Muscle of leg (tissue), 3 donors: ENCODE measurements at regions not wholly inside any gene's neighbourhood (a gene's known extent, or its start where the extent isn't known, plus 50 kb on each side); places are given as distances from the start of the nearest gene placed in this dataset.

Source experiments
- DNase-seq: peaks from one replicate; pipeline ENCODE4 v3.0.0; 2013
- H3K27ac ChIP-seq: one replicate; pipeline ENCODE4 v1.5.1; 2013; ENCODE audit warnings: mild to moderate bottlenecking, low read length, control low read depth
- H3K27me3 ChIP-seq: one replicate; pipeline ENCODE4 v1.6.1; 2013; ENCODE audit warnings: low read length; ENCODE audit not compliant: control insufficient read depth, insufficient read depth
- H3K36me3 ChIP-seq: one replicate; pipeline ENCODE4 v1.6.1; 2013; ENCODE audit warnings: low read length; ENCODE audit not compliant: control insufficient read depth, insufficient read depth
- H3K4me1 ChIP-seq: one replicate; pipeline ENCODE4 v1.6.1; 2013; ENCODE audit warnings: low read length; ENCODE audit not compliant: control insufficient read depth, insufficient read depth
- H3K4me3 ChIP-seq: one replicate; pipeline ENCODE4 v1.5.1; 2013; ENCODE audit warnings: low read length, control low read depth
- H3K9me3 ChIP-seq: replicated peaks from 2 replicates; pipeline ENCODE4 v1.6.1; 2013; ENCODE audit warnings: low read depth, low read length; ENCODE audit not compliant: control insufficient read depth
- WGBS: methylation state at CpG from one replicate; pipeline ENCODE4 v1.1.5; 2013; ENCODE audit warnings: missing lambda C conversion rate; ENCODE audit not compliant: insufficient coverage; 5-methylcytosine and 5-hydroxymethylcytosine counted together

DNA sequence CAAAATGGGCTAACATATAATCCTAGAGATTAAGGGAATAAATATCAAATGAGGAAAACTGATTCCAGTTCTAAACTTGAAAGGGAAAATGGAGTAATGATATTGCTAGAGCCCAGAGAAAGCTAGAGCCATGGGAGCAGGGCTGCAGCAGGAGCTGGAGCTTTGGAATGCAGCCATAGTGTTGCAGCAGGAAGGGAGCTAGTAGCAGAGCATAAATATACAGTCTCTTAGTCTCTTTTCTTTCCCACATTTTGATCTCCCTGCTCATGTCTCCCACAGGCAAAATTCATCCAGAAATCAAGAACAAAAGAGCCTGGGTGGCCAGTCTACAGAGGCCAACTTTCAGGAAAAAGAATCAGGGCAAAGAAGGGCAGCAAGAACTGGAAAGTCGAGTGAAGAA lies 253.7 kb downstream of the ATXN7L3B start:
- no peak overlapping the region for H3K27ac ChIP-seq
- DNase-seq = peak; percentile 3
- 0% methylated on average over 1 of the region's 1 CpG for WGBS
- no peak overlapping the region for H3K4me3 ChIP-seq
- no peaks in the 10 kb centered on the region for H3K27me3 ChIP-seq
- no peaks in the 10 kb centered on the region for H3K9me3 ChIP-seq
- H3K4me1 ChIP-seq = no peaks in the 10 kb centered on the region
- no peaks in the 10 kb centered on the region for H3K36me3 ChIP-seq

DNA sequence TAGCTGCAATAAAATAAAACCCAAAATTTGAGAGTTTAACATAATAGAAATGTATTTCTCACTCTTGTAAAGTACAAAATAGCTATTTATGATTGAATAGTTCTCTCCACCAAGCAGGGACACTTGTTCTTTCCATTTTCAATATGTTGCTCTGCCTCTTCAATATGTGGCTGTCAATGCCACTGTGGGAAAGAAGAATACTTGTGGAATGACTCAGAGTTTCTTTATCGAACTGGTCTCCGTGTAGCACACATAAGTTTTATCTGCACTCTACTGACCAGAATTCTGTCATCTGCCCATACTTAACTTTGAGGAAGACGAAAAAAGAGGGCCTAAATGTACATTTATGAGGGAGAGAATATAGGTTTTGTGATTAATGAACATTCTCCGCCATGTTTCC lies 256.9 kb downstream of the ATXN7L3B start:
- H3K4me3 ChIP-seq = no peak overlapping the region
- no peak overlapping the region for H3K27ac ChIP-seq
- no peaks in the 10 kb centered on the region for H3K4me1 ChIP-seq
- no peaks in the 10 kb centered on the region for H3K27me3 ChIP-seq
- H3K36me3 ChIP-seq = no peaks in the 10 kb centered on the region
- no peaks in the 10 kb centered on the region for H3K9me3 ChIP-seq
- DNase-seq = no peak
- WGBS = no CpG with 5 or more reads among the region's 4 CpGs

DNA sequence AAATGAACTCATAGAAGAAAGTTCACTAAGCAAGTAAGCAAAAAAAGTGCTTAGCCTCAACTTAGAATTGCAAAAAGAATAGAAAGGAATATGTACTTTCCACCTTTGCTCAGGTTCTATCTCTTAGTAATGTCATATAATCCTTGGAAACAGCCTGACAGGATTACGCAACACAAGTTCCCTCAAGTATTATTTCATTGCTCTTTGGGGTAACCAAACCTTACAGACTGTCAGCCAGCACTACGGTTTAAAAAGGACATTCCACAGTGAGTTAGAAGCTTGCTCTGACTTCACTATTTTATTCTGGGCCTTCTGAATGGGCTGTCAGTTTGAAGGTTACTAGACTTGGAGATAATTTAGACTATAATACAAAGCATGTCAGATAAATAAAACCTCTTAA lies 264.0 kb downstream of the ATXN7L3B start:
- no peak overlapping the region for H3K27ac ChIP-seq
- H3K4me3 ChIP-seq = no peak overlapping the region
- no peaks in the 10 kb centered on the region for H3K36me3 ChIP-seq
- DNase-seq = no peak
- WGBS = no CpG with 5 or more reads among the region's 2 CpGs
- no peaks in the 10 kb centered on the region for H3K4me1 ChIP-seq
- no peaks in the 10 kb centered on the region for H3K9me3 ChIP-seq
- no peaks in the 10 kb centered on the region for H3K27me3 ChIP-seq

DNA sequence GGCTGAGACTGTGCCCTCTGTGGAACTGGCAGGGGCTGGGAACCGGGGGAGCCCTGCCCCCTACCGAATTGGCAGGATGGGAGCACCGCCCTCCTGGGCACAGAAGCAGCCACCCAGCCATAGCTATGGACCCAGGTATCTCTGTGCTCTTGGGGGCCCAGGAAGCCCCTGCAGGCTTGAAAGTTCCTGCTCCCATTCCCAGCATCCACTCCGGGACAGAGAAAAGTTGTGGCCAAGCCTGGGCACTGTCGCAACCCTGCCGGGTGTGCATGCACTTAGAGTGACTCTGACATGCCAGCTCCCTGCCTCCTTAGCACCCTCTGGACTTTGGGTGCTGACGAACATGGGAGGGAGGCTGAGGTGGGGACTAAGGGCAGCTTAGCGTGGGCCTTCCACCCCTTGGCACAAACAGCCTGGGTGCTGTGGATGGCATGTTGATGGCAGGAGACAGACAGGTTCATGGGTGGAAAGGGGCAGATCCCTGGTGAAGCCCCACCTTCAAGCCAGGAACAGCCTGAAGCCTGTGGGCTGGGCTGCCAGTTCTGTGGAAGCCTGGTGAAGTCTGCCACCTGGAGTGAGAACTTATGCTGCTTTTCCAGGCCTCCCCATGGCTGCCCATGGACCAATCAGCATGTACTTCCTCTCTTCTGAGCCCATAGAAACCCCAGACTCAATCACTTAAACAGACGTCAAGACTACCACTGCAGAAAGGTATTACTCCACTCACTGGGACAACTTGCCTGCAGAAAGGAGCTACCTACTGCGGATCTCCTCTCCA lies 279.0 kb downstream of the ATXN7L3B start:
- WGBS = 89% methylated on average over 4 of the region's 10 CpGs
- DNase-seq = no peak
- no peaks in the 10 kb centered on the region for H3K36me3 ChIP-seq
- H3K4me3 ChIP-seq = no peak overlapping the region
- H3K27me3 ChIP-seq = no peaks in the 10 kb centered on the region
- no peaks in the 10 kb centered on the region for H3K4me1 ChIP-seq
- H3K27ac ChIP-seq = no peak overlapping the region
- peaks cover 2% of the 10 kb centered on the region for H3K9me3 ChIP-seq

DNA sequence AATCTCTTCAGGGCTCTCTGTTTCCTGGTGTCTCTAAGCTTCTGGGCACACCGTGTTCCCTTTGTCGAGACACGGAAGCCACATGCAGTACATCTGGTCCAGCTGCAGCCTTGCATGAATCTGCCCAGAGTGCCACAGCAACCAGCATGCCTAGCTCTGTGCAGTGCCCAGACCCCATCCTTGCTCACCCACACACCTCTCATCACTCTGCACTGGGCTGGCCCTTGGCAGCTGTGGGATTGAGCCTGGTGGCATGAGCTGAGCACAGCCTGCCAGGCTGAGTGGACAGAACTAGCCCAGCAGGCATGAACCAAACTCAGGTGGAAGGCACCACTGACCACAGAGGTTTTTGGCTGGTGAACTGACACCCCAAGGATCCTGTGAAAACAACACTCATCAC lies 279.9 kb downstream of the ATXN7L3B start:
- no peak for DNase-seq
- H3K4me1 ChIP-seq = no peaks in the 10 kb centered on the region
- no peak overlapping the region for H3K4me3 ChIP-seq
- no peaks in the 10 kb centered on the region for H3K27me3 ChIP-seq
- H3K27ac ChIP-seq = no peak overlapping the region
- no peaks in the 10 kb centered on the region for H3K36me3 ChIP-seq
- H3K9me3 ChIP-seq = peaks cover 2% of the 10 kb centered on the region
- 87% methylated on average over 3 of the region's 3 CpGs for WGBS

DNA sequence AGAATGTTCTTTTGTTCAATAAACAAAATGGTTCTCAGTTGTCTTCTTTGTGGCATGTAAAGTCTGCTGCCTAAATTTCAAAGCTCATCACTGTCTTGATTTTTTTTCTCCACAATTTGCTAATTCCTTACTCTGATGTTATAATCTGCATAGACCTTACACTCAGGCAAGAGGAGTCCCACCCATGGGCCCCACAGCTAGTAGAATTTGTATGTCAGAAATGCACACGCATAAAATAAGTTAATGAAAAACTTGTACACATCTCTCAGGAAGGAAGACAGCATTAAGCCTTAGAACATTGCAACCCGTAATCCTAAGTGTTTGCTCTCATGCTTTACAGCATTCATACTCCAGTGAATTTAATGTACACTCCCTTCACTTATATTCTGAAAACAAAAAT lies 280.8 kb downstream of the ATXN7L3B start:
- no peaks in the 10 kb centered on the region for H3K4me1 ChIP-seq
- peaks cover 2% of the 10 kb centered on the region for H3K9me3 ChIP-seq
- no peaks in the 10 kb centered on the region for H3K36me3 ChIP-seq
- no peak overlapping the region for H3K27ac ChIP-seq
- no peaks in the 10 kb centered on the region for H3K27me3 ChIP-seq
- H3K4me3 ChIP-seq = no peak overlapping the region
- WGBS = no CpG with 5 or more reads among the region's 2 CpGs
- no peak for DNase-seq

DNA sequence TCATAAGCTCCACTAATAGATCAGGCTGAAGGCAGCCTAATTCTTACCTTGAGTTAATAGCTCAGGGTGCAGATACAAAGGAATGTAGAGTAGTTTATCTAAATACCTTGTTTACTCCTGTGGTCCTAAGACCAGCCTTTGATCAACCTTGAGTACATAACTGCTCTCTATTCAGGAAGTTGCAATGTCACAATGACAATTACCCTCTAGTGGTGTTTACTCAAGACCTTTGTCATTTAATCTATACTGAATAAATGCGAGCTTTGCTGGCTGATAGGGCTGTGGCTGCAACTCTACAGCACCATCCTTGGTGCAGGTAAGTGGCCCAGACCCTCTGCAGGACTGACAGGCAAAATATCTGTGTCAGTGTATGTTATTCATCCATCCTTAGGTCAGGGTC lies 282.7 kb downstream of the ATXN7L3B start:
- WGBS = no CpG with 5 or more reads among the region's 1 CpG
- H3K9me3 ChIP-seq = no peaks in the 10 kb centered on the region
- H3K27ac ChIP-seq = no peak overlapping the region
- H3K4me1 ChIP-seq = no peaks in the 10 kb centered on the region
- H3K4me3 ChIP-seq = no peak overlapping the region
- no peak for DNase-seq
- no peaks in the 10 kb centered on the region for H3K27me3 ChIP-seq
- H3K36me3 ChIP-seq = no peaks in the 10 kb centered on the region

DNA sequence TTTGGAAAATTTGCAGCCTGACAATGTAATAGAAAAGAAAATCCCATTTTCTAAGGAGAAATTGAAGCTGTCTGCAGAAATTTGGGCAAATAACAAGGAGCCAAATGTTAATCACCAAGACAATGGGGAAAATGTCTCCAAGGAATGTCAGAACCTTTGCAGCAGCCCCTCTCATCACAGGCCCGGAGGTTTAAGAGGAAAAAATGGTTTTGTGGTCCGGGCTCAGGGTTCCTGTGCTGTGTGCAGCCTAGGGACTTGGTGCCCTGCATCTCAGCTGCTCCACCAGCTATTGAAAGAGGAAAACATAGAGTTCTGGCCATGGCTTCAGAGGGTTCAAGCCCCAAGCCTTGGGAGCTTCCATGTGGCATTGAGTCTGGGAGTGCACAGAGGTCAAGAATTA lies 298.9 kb downstream of the ATXN7L3B start:
- no peak for DNase-seq

DNA sequence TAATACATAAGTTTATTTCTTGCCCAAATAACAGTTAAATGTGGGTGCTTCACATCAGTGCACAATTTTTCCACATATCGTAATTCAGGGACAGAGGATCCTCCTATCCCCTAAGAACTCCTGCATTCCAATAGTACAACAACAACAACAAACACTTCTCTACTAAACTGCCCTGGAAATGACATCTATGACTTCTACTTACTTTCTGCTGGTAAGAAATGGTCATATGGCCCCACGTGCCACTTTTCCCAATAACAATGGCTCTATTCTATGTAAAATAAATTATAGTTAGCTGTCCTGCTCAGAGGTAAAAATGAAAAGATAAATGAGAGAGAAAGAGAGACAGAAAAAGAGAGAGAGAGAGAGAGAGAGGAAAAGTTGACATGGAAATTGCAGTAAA lies 308.5 kb downstream of the ATXN7L3B start:
- no peak for DNase-seq
- Histone ChIP-seq H3K9me3 (no peaks in the 10 kb centered on the region), H3K4me1 (no peaks in the 10 kb centered on the region), H3K27ac (no peak overlapping the region), H3K36me3 (no peaks in the 10 kb centered on the region), H3K27me3 (no peaks in the 10 kb centered on the region), H3K4me3 (no peak overlapping the region)
- WGBS = no CpG with 5 or more reads among the region's 2 CpGs

More for the DNA sequence above, 298.9 kb downstream of the ATXN7L3B start:
- Histone ChIP-seq H3K36me3 (no peaks in the 10 kb centered on the region), H3K4me1 (no peaks in the 10 kb centered on the region), H3K4me3 (no peak overlapping the region), H3K27me3 (no peaks in the 10 kb centered on the region), H3K9me3 (peaks cover 4% of the 10 kb centered on the region), H3K27ac (no peak overlapping the region)
- WGBS = 40% methylated on average over 2 of the region's 2 CpGs

DNA sequence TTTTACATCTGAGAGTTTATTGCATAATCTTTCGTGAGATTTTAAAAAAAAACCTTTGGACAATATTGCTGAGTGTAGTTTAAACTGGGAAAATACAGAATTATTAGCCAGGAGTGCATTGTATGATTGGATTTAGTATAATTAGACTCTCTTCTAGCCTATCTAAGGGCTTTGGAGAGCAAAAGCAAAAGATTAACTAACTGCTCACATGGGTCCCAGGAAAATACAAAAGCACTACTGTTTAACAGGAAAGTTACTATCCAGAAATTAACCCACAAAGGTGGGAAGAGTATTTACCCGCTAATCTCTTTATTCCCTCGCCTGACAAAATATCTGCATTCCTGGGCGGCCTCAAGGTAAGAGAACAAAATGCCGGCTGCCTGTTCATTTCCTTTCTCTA lies 309.5 kb downstream of the ATXN7L3B start:
- Histone ChIP-seq H3K27ac (no peak overlapping the region), H3K9me3 (no peaks in the 10 kb centered on the region)
- 100% methylated on average over 2 of the region's 5 CpGs for WGBS

DNA sequence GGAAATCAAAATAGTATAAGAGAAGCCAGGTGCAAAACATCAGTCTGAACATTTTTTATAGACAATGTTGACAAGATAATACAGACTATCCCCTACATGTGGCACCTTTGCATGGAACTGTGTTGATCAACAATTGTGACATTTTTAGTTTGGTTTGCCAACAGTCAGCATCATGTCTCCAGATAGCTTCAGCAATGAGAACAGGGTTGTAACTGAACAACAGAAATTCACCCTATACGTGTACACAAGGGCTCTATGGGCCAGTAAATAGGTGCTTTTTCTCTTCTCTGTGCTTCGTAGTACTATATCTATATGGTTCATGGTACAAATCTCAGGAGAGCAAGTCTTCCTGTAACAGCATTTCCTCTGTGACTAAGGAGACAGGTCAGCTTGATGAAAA lies 310.4 kb downstream of the ATXN7L3B start:
- H3K4me1 ChIP-seq = no peaks in the 10 kb centered on the region
- DNase-seq = no peak
- H3K27me3 ChIP-seq = no peaks in the 10 kb centered on the region
- no peaks in the 10 kb centered on the region for H3K36me3 ChIP-seq
- H3K27ac ChIP-seq = no peak overlapping the region
- no peak overlapping the region for H3K4me3 ChIP-seq
- no CpG with 5 or more reads among the region's 2 CpGs for WGBS
- no peaks in the 10 kb centered on the region for H3K9me3 ChIP-seq

More for the DNA sequence above, 309.5 kb downstream of the ATXN7L3B start:
- H3K4me3 ChIP-seq = no peak overlapping the region
- H3K27me3 ChIP-seq = no peaks in the 10 kb centered on the region
- no peaks in the 10 kb centered on the region for H3K4me1 ChIP-seq
- no peak for DNase-seq
- H3K36me3 ChIP-seq = no peaks in the 10 kb centered on the region
